Central memory CD8-positive, alpha-beta T cell (primary cell): ENCODE measurements at regions not wholly inside any gene's neighbourhood (a gene's known extent, or its start where the extent isn't known, plus 50 kb on each side); places are given as distances from the start of the nearest gene placed in this dataset.

Experiments
- ATAC-seq: fragments of 150-1000 bp; cut with Tn5 transposase; replicated peaks from 2 replicates; pipeline ENCODE4 v1.10.0; 2022; ENCODE audit warnings: mild to moderate bottlenecking, moderate FRiP score, moderate number of reproducible peaks; ENCODE audit not compliant: poor library complexity, severe bottlenecking; ENCODE audit errors: extremely low read depth
- DNase-seq, 2 donors: peaks; one replicate each; pipeline ENCODE4 v3.0.0; 2021; ENCODE audit warnings: low spot score in 2 of 2
- H3K27ac Mint-ChIP-seq: one replicate; pipeline ENCODE4 v1.8.0; 2022; ENCODE audit warnings: low read depth, mild to moderate bottlenecking, moderate library complexity, mixed read lengths
- H3K27me3 Mint-ChIP-seq: one replicate; pipeline ENCODE4 v1.8.0; 2022; ENCODE audit warnings: mixed read lengths
- H3K36me3 Mint-ChIP-seq: one replicate; pipeline ENCODE4 v1.8.0; 2022; ENCODE audit warnings: mild to moderate bottlenecking, moderate library complexity, mixed read lengths; ENCODE audit not compliant: insufficient read depth
- H3K4me1 Mint-ChIP-seq: one replicate; pipeline ENCODE4 v1.8.0; 2022; ENCODE audit warnings: mixed read lengths
- H3K4me3 Mint-ChIP-seq: one replicate; pipeline ENCODE4 v1.8.0; 2022; ENCODE audit warnings: mild to moderate bottlenecking, moderate library complexity, mixed read lengths
- H3K9me3 Mint-ChIP-seq: one replicate; pipeline ENCODE4 v1.8.0; 2022; ENCODE audit warnings: mixed read lengths

DNA sequence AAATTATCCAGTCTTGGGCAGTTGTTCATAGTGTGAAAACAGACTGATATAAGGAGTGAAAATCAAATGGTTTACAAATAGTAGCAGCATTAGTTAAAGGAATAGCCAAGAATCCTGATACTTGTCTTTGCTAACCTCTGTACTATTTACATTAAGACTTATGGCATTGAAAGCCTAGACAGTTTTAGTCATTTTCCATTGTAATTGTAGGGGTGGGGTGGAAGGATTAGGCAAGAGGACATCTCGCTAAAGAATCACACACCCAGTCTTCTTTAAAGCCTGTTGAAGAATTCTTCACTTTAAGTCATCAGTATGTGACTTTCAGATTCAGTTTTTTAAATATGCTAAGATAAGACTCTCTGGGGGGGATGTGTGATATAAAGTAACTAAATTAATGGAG lies 207.5 kb upstream of the PHACTR1 start:
- Mint-ChIP-seq H3K4me3 (no peak overlapping the region), H3K9me3 (peaks cover 6% of the 10 kb centered on the region), H3K27me3 (no peaks in the 10 kb centered on the region), H3K4me1 (no peaks in the 10 kb centered on the region), H3K36me3 (no peaks in the 10 kb centered on the region), H3K27ac (no peak overlapping the region)
- no peak for DNase-seq
- no peak for ATAC-seq

DNA sequence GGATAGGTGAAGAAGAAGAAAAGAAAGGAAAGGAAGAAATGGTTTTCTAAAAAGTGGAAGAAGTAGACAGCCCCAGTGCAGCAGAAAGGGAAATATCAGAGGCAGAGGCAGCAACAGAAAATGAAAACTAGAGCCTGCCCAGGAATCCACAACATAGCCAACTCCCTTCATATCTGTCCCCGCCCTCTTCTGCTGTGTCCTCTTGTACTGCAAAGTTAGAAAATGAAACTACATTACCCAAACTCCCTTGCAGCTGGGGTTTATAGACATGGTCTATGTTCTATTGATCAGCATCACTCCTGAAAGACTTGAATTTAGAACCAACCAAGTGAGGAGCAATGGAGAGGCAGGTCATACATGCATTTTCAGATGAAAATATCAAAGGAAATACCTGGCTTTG lies 200.5 kb upstream of the PHACTR1 start:
- no peaks in the 10 kb centered on the region for H3K27me3 Mint-ChIP-seq
- no peak overlapping the region for H3K4me3 Mint-ChIP-seq
- H3K9me3 Mint-ChIP-seq = peaks cover 3% of the 10 kb centered on the region
- no peaks in the 10 kb centered on the region for H3K4me1 Mint-ChIP-seq
- no peaks in the 10 kb centered on the region for H3K36me3 Mint-ChIP-seq
- H3K27ac Mint-ChIP-seq = no peak overlapping the region
- ATAC-seq = no peak
- no peak for DNase-seq

- DNase-seq (no peak), ATAC-seq (no peak)
- Mint-ChIP-seq H3K36me3 (no peaks in the 10 kb centered on the region), H3K4me1 (no peaks in the 10 kb centered on the region), H3K4me3 (no peak overlapping the region), H3K27ac (no peak overlapping the region), H3K9me3 (no peaks in the 10 kb centered on the region), H3K27me3 (peaks cover 15% of the 10 kb centered on the region)
These were observed 194.2 kb upstream of the PHACTR1 start for GRCh38 chr6:12522347-12522746.

GRCh38 chr6:12523726-12524125 lies 192.8 kb upstream of the PHACTR1 start:
- no peak overlapping the region for H3K4me3 Mint-ChIP-seq
- peaks cover 26% of the 10 kb centered on the region for H3K27me3 Mint-ChIP-seq
- no peak for ATAC-seq
- DNase-seq = no peak
- H3K9me3 Mint-ChIP-seq = no peaks in the 10 kb centered on the region
- H3K27ac Mint-ChIP-seq = no peak overlapping the region
- H3K4me1 Mint-ChIP-seq = no peaks in the 10 kb centered on the region
- no peaks in the 10 kb centered on the region for H3K36me3 Mint-ChIP-seq

GRCh38 chr6:12525276-12525675 lies 191.3 kb upstream of the PHACTR1 start:
- Mint-ChIP-seq H3K27ac (no peak overlapping the region), H3K36me3 (no peaks in the 10 kb centered on the region), H3K9me3 (no peaks in the 10 kb centered on the region), H3K4me1 (no peaks in the 10 kb centered on the region), H3K4me3 (no peak overlapping the region), H3K27me3 (peaks cover 32% of the 10 kb centered on the region)
- ATAC-seq (no peak), DNase-seq (no peak)

DNA sequence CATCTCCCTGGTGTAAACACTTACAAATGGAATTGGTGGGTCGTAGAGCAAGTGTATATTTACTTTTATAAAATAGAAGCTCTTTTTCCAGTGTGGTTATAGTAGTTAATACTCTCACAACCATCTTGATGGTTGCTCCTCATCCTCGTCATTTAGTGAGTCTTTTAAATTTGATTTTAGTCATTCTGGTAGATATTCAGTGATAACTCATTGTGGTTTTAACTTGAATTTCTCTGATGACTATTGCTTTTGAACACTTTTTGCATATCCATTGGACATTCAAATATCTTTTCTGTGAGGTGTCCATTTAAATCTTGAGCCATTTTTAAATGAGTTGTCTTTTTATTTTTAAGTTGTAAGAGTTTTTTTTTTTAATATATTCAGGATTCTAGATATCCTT lies 189.2 kb upstream of the PHACTR1 start:
- peaks cover 32% of the 10 kb centered on the region for H3K27me3 Mint-ChIP-seq
- ATAC-seq (no peak), DNase-seq (no peak)
- H3K27ac Mint-ChIP-seq = no peak overlapping the region
- no peaks in the 10 kb centered on the region for H3K4me1 Mint-ChIP-seq
- no peaks in the 10 kb centered on the region for H3K9me3 Mint-ChIP-seq
- no peak overlapping the region for H3K4me3 Mint-ChIP-seq
- H3K36me3 Mint-ChIP-seq = no peaks in the 10 kb centered on the region

DNA sequence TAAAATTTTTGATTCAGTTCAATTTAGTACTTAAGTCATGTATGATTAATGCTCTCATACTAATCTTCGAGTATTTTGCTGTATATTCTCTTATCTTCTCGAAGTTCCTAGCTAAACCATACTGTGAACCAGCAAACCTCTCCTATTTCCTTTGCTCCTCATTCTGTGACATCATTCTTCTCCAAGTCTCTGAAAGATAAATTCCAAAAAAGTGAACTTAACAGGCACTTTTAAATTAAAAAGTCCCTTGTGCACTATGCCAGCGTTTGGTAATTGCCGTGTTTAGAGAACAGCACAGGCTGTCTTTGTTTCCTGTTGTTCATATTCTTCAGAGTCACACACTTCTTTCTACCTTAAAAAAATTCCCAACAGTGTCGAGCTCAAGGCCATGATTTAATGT lies 188.4 kb upstream of the PHACTR1 start:
- H3K27ac Mint-ChIP-seq = no peak overlapping the region
- no peak for DNase-seq
- no peak overlapping the region for H3K4me3 Mint-ChIP-seq
- H3K27me3 Mint-ChIP-seq = peaks cover 32% of the 10 kb centered on the region
- H3K9me3 Mint-ChIP-seq = no peaks in the 10 kb centered on the region
- ATAC-seq = no peak
- no peaks in the 10 kb centered on the region for H3K36me3 Mint-ChIP-seq
- H3K4me1 Mint-ChIP-seq = no peaks in the 10 kb centered on the region

DNA sequence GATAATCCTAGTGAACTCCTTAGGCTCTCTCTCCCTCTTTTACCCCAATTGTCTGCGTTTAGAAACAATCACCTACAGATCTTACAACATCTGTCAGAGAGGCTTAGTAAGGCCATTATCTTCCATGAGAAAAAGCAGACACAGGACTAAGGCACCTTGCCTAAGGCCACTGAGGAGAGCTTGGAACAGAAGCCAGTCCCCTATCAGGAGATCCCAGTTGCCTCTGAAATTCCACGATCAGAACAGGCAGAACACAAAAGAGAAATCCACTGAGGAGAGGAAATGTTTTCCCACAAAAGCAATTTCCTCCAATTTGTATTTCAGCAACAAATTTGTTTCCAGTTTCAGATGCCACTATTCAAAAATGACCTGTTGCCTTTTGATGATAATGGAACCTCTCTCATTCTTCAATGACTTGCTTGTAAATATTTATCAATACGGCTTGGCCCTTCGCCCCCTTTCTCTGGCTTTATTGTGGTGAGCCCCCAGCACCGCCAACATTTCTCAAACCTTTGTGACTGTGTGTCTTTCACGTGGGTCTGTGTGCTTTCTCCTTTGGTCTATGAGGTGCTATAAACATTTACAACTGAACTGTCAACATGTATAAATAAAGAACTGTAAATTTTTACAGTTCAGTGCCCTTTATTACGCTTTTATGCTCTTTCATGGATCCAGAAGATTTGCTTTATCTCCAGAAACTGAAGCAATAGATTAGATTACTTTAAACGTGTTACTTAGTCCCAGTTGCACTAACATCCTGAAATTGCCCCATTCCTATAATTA lies 187.8 kb upstream of the PHACTR1 start:
- Mint-ChIP-seq H3K9me3 (no peaks in the 10 kb centered on the region), H3K4me1 (no peaks in the 10 kb centered on the region), H3K4me3 (no peak overlapping the region), H3K36me3 (no peaks in the 10 kb centered on the region), H3K27ac (no peak overlapping the region), H3K27me3 (peaks cover 29% of the 10 kb centered on the region)
- DNase-seq = no peak
- ATAC-seq = no peak

DNA sequence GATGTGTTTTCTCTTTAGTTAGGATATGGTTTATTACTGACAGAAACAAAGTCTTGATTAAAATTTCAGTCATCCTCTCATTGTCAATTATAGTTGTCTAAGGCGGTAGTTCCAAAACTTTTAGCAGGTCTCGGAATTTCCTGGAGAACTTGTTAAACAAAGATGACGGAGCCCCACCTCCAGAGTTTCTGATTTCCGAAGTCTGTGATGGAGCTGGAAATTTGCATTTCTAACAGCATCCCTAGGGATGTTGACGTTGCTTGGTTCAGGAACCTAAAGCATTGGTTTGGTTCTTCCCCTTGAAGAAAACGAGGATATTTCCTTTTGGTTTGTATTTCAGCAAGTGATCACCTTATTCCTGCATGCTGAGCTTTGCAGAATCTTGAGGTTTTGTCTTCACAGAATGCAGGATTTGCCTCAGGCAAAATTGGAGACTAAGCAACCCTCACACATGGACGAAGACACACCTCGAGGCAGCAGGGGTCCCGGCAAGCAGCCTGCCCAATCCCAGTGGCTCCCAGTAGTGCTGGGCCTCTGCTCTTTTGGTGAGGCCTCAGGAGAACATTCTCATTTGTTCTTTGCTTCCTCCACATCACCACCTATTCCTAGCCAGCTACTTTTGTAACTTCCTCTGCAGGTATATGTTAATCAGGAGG lies 187.1 kb upstream of the PHACTR1 start:
- no peaks in the 10 kb centered on the region for H3K9me3 Mint-ChIP-seq
- peaks cover 22% of the 10 kb centered on the region for H3K27me3 Mint-ChIP-seq
- ATAC-seq (no peak), DNase-seq (no peak)
- no peaks in the 10 kb centered on the region for H3K4me1 Mint-ChIP-seq
- no peak overlapping the region for H3K27ac Mint-ChIP-seq
- no peak overlapping the region for H3K4me3 Mint-ChIP-seq
- H3K36me3 Mint-ChIP-seq = no peaks in the 10 kb centered on the region

GRCh38 chr6:12530345-12530744 lies 186.2 kb upstream of the PHACTR1 start:
- no peak for DNase-seq
- Mint-ChIP-seq H3K4me3 (no peak overlapping the region), H3K27ac (no peak overlapping the region), H3K27me3 (peaks cover 17% of the 10 kb centered on the region), H3K36me3 (no peaks in the 10 kb centered on the region), H3K4me1 (no peaks in the 10 kb centered on the region), H3K9me3 (no peaks in the 10 kb centered on the region)
- ATAC-seq = no peak

DNA sequence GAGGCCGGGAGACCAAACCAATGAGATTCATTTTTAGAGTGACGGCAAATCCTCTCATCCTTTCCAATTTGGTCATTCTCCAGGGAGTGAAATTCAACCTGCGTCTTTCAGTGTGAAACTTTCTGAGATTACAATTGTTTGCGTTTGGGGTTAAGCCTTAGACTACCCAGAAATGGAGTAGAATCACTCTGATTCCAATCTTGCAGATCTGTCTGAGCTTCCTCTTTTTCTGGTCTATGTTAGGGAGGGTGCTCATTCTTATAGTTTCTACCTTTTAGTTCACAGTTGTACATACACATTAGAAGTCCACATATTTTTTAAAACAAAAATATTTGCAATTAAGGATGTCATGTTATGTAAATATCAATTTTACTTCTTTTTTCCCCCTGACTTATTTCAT lies 183.0 kb upstream of the PHACTR1 start:
- Mint-ChIP-seq H3K4me3 (no peak overlapping the region), H3K4me1 (no peaks in the 10 kb centered on the region)
- ATAC-seq = no peak

DNA sequence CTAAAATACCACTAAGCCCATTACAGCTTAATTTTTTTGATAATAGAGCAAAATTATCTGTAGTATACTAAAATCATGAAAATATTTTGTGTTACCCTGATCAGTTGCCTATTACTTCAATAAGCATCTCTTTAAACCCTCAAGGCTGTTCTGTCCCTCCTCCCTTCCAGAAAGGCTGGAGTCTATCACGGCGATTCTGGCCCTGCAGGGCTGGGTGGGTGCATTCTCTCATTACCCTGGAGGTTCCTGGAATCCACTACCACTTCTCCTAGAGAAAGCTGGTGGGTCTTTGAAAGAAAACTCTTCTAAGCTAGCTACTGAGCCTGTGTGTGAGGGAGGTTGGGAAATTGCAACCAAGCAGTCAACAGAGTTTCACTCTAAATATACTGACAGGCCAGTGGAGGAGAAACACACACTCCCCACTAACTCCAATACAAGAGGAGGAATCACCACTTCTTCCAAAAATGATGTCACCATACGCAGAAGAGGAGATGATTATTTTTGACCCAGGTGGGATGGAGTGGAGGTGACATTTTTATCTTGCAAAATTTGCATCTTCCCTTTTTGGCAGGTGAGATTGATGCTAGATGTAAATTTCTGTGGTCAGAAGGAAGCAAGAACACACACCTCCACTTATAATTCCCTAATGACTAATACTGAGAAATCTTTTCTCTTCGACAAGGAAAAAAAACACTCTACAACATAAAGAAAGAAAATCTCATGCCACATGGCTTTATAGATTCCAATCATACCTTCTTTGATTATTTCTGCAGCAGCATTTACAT lies 182.3 kb upstream of the PHACTR1 start:
- Mint-ChIP-seq H3K27me3 (peaks cover 9% of the 10 kb centered on the region), H3K4me1 (no peaks in the 10 kb centered on the region), H3K4me3 (no peak overlapping the region), H3K36me3 (no peaks in the 10 kb centered on the region), H3K9me3 (no peaks in the 10 kb centered on the region), H3K27ac (no peak overlapping the region)
- DNase-seq (no peak), ATAC-seq (no peak)

More for the DNA sequence above, 183.0 kb upstream of the PHACTR1 start:
- H3K27me3 Mint-ChIP-seq = peaks cover 15% of the 10 kb centered on the region
- DNase-seq = no peak
- no peaks in the 10 kb centered on the region for H3K9me3 Mint-ChIP-seq
- no peak overlapping the region for H3K27ac Mint-ChIP-seq
- H3K36me3 Mint-ChIP-seq = no peaks in the 10 kb centered on the region
